ELR (cell line): ENCODE measurements at regions not wholly inside any gene's neighbourhood (a gene's known extent, or its start where the extent isn't known, plus 50 kb on each side); places are given as distances from the start of the nearest gene placed in this dataset.
"Not testable (repeated sequence)": the region's sequence is repeated elsewhere in the genome, so short reads cannot be mapped to it uniquely, and the experiment has no call there.

ENCODE experiments used
- DNase-seq: peaks from one replicate; pipeline ENCODE4 v3.0.0-alpha.2; 2015; ENCODE audit warnings: low read depth

DNA sequence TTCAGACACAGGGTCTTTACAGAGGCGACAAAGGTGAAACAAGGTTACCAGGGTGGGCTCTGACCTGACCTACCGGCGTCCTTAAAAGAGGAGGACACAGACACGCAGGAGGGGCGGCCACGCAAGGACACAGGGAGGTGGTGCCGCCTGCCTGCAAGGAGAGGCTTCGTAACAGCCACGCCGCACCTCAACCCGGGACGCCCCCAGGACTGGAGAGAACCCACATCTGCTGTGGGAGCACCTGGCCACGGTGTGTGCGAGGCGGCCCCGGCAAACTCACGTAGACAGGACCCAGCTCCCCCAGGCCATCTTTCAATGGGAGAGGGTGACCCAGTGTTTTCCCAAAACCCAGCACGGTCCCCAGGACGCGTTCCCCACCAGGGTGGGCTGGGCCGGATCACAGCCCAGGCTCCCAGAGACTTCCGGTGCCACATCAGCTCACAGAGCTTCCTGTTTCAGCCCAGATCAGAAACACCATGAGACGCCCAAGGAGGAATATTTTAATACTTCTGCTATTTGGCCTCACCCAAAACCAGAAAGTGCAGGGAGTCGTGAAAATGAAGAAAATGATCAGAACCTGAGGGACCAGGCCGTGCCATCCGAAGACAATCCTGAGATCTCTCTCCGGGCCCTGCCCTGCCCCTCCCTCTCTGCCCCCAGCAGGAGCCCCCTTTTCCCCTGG, 5417.4 kb upstream of the TPTE start:
- DNase-seq: not testable (repeated sequence)

DNA sequence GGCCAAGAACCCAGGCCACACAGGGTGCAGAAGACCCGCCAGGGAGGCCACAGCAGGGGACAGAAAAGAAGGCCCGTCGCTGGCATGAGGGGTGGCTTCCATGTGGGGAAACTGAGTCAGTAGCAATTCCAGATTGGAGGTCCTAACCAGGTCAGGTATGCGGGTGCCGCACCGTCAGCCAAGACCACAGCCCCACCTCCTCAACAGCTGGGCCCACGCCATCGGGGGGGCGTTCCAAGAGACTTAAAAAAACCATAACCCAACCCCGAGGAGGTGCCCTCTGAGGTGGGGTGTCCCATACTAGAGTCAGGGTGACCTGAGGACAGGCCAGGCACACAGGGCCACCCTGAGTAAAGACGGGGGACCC, 5416.8 kb upstream of the TPTE start:
- DNase-seq: not testable (repeated sequence)

DNA sequence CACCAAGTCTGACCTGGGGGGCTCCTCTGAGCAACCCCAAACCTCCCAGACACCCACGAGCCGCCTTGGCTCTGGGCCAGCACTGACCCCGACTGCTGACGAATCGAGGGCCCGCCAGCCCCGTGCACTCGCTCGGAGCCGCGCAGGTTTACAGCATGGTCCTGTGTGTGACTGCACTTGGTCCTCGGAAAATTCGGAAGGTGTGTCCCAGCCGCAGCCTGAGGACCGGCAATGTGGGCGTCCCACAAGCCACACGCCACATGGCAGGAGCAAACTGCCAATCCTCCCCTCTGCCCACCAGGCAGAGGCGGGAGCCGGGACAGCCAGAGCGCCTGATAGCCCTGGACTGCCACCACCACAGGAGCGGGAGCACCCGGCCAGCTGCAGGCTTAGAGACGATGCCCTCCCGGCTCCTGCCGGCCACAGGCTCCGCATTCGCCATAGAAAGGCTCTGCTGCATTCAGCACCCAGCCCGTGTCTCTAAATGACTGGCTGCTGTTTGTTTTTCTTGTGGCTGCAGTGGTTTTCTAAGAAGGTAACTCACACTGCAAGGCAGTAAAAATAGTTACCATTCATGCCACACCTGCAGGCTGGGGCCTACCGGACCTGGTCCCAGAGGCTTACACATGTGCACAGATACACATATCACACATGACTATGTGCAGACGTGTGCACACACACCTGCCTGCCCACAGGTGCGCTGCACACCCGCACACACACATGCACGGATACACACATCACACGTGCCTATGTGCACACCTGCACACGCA, 5415.3 kb upstream of the TPTE start:
- not testable (repeated sequence) for DNase-seq

DNA sequence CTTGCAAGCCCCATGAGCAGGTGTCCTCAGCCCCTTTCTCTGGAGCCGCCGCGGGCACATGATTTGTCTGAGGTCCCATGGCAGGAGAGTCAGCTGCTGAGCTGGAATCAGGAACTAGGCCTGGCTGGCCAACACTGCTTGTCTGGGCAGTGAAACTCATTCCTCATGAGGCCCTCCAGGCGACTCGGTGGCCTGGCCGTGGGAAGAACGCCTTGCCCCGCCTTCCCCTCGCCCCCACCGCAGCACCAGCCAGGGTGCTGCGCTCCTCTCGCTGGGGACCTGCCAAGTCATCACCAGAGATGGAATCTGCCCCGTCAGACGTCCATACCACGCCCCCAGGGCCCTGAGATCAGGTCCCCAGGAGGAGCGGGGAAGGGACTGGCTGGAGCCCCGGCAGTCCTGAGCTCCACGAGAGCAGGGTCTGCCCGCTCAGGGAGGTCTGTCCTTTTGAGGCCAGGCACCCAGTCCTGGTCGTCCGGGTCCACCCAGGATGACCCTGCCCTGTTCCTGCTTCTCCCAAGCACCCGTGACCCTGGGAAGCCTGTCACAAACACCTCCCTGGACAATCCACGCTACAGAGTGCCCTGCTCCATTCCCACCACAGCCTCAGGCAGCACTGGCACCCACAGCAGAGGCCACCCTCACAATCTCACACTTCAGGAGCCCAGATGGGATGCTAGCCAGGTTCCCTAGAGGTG, 5414.5 kb upstream of the TPTE start:
- not testable (repeated sequence) for DNase-seq

DNA sequence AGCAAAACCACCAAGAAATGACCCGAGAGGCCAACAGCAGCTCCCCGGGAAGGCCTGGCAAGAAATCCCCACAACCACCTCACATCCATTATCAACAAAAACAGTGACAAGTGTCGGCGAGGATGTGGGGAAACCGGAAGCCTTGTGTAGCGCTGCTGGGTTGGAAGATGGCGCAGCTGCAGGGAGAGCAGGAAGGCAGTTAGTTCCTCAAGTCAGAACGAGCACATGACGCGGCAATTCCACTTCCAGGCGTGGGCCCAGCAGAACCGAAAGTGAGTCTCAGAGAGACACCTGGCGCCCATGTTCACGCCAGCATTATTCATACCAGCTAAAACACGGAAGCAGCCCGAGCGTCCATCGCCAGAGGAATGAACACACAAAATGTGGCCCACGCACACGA, 5413.7 kb upstream of the TPTE start:
- not testable (repeated sequence) for DNase-seq

DNA sequence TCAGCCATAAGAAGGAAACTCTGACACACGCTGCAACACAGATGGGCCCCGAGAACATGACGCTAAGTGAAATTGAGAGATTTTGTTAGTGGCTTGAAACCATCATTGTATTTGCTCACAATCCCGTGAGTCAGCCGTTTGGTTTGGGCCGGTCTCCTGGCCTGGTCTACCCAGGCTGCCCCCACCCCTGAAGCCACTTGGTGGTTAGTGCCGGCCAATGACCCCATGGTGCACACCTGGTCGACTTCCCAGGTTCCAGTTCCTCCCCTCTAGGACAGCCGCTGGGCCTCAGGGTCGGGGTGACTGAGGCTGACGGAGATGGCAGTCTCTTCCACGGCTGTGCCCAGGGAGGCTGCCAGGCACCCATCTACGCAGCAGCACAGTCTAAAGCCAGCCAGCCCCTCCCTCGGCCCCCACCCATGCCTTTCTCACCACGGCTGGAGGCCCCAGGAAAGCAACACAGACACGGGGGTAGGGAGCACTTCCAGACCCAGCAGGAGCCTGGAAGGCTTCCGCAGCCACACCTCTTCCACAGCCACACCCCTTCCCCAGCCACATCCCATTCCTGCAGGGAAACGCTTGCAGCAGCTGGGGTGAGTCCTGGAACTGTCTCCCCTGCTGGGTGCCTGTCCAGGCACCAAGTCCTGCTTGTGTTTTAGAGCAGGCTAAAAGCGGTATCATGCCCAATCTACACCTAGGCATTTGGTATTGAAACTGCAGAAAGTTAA, 5413.2 kb upstream of the TPTE start:
- DNase-seq: not testable (repeated sequence)

DNA sequence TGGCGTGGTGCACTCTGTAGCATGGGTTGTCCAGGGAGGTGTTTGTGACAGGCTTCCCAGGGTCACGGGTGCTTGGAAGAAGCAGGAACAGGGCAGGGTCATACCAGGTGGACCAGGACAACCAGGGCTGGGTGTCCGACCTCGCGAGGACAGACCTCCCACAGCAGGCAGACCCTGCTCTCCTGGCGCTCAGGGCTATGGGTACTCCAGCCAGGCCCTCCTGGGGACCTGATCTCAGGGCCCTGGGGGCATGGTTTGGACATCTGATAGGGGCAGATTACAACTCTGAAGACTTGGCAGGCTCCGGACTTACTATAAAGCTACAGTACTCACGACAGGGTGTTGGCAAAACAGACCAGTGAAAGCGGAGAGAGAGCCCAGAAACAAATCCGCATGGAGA, 5410.2 kb upstream of the TPTE start:
- DNase-seq: not testable (repeated sequence)

DNA sequence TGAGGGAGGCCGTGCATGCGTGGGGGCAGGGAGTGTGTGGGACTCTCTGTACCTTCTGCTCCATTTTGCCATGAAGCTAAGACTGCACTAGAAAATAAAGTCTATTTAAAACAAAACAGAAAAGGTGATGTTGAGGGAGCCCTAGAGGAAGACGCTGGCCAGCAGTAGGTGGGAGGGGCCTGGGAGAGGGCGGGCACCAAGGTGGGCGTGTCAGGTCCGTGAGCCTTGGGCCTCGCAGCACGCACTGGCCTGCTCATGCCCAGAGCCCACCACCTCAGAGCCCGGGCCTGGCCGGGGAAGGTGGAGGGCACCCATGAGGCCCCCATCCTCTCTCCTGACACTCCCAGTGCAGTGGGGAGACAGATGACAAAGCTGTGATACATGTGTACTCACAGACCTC, 5408.3 kb upstream of the TPTE start:
- not testable (repeated sequence) for DNase-seq

DNA sequence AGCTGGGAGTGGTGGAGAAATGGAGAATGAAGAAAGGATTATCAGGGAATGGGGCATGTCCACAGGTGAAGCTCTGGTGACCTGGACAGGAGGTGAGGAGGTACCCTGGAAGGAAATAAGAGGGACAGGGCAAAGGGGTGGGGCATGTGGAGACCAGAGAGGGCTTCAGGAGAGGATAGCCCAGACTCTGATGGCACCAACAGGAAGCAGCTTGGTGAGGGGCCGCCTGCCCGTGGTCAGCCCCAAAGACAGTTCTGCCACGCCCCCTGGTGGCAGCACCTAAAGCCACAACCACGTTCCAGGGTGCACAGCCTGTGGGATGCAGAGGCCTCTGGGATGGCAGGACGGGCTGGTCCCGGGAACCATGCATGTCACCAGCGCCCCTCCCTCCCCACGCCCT, 5406.9 kb upstream of the TPTE start:
- not testable (repeated sequence) for DNase-seq

DNA sequence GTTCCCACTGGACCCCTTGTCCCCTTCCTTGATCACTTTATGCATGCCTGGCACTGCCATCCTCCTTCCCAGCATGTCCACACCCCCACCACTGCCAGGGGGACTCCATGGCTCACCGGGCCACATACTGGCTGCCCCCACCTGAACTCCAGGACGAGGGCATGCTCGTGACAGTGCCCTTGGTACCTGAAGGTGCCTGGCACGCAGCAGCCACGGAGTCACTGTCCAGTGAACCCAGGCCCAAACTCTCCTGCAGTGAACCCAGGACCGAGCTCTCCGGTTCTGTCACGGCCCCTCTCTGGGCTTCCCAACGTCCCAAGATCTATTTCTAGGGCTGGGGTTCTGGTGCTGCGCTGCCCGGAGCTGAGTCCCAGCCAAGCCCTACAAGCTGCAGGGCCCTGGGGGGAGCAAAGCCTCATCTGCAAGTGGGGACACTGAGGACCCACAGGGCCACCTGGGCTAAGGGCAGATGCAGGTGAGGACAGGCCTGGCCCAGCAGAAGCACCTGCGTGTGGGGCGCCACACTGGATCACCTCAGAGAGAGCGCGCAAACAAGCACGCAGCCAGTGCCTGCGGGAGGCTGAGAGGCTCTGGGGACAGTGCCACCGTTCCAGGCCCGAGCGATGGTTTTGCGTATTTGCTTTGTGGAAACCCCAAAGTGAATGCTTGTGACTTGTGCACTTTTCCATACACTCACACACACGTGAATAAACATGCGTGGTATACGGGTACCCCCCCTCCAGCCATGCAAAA, 5406.3 kb upstream of the TPTE start:
- DNase-seq: not testable (repeated sequence)

DNA sequence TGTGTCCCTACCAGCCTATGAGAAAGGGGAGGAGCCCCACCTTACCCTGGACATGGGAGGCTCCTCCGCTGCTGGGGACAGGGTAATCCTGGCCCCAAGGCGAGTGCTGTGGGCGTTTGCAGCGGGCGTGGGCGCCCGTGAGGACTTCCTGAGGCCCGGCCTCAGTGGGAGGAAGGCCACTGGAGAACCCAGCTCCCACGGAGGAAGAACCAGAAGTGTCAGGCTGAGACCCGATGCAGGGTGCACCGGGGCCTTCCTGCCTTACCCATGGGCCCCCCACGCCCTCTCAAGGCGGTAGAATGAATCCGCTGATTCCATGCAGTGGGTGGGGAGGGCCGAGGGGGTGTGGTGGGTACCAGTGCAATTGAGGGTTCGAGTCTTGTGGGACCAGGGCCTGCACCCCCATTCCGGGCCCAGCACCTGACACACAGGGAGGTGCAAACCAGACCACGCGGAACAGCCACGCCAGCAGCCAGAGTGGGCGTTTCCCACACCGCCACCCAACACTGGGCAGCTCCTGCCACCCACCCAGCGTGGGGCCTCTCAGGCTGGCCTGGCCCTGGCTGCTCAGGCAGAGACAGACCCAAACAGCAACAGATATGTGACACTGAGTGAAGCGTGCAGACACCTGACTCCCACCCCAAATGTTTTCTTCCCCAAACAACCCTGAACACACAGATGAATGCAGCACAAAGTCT, 5405.6 kb upstream of the TPTE start:
- DNase-seq: not testable (repeated sequence)

DNA sequence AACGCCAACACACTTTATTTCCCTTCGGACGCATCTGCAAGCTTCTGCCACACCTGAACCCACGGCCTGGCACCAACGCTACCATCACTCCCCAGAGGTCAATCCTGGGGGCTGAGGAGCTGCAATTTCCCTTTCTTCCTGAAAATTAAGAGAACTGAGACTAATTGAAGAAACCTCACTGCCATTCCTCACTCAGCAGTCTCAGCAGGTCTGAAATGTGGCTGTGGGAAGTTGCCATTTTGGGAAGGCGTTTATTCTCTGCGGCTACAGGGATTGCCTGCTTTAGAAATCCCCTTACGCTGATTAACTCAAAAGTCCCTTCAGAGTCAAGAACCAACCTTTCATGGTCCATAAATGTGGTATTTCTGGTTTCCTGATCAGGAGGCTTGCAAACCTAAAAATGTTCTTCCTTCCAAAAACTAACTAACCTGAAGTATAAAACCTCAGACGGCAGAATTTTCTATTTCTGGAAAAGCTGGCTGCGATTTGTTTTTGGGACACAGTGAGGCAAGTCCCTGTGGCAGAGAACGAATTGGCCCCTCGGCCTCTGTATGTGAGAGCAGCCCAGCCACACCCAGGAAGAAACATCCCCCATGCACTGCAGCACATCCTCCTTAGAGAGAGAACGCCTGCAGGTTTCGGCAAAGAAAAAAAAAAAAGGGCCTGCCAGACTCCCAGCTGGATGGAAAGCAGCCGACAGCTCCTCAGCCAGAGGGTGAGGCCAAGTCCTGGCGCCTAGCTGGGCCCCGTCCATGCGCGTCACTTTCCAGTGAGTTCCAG, 5404.8 kb upstream of the TPTE start:
- DNase-seq: not testable (repeated sequence)

DNA sequence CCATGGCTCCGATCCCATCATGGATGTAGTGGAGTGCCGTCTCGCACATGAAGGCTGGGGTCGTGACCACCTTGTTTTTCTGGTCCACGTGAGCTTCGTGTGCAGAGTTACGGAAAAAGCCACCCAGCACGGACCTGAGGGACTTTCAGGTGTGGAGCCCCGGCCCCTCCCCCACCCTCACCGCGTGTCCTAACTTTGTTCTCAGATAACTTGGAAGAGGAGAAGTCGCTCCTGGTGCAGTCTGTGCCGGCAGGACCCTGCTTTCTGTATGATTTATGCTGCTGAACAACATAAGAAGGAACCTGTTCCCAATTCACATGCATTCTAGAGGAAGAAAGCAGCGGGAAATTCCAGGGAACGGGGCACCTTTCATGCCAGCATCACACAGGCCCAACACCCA, 5404.2 kb upstream of the TPTE start:
- DNase-seq: not testable (repeated sequence)

DNA sequence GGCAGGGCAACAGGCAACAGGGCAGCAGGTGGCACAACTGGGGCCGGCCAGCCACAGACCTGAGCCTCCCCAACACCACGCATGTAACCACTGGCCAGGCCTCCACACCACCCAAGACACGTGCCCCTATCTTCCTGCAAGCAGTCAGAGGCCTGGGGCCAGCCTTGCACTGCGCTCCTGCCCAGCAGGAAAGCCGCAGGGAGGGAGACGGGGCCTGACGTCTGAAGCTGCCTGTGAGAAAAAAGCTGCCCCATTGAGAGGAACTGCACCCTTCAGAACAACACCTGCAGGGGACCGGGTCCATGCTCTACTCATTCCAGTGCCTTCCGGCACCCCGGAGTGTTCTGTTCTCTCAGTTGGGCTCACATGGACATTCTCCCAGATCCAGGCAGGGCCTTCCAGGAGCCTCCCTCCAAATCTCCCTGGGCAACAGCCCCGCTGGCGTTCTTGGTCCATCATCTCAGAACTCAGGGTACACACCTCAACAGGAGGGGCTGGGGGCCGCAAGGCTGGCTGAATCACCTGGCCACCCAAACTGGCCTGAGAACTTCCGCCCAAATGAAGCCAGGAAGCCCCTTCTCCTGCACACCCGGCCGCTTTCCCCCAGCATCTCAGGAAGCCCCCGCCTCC, 5403.6 kb upstream of the TPTE start:
- DNase-seq: not testable (repeated sequence)

DNA sequence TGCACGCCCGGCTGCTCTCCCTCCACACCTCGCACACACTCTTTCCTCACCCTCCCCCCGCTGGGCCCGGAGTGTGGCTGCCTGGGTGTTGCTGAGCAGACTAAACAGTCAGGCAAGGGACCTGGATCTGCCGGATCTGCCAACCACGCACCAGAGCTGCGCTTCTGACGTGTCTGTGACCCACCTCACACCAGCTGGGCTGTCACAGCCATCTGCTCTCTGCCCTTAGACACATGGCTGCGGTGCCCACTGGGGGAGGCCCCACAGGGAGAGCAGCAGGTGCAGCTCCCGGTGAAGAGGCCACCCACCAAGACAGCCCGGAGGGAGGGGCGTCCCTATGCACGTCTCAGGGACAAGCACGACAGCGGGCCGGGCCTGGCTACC, 5403.1 kb upstream of the TPTE start:
- not testable (repeated sequence) for DNase-seq

DNA sequence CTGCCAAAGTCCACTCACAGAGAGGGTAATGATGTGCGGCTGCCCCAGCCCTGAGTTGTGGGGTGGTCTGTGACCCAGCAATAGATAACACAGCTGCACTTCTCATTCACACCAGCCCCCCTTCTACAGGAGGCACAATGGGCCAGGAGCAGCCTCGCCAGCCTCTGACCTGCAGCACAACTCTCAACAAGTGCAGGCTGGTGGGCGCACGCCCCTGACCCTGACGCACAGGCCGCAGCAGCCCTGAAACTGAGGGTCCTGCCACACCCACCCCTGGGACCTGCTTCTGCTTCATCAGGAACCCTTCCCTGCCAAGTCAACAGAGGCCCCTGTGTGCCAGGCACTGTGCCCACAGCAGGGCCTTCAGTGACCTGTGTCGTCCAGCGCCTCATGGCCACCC, 5402.2 kb upstream of the TPTE start:
- DNase-seq: not testable (repeated sequence)

DNA sequence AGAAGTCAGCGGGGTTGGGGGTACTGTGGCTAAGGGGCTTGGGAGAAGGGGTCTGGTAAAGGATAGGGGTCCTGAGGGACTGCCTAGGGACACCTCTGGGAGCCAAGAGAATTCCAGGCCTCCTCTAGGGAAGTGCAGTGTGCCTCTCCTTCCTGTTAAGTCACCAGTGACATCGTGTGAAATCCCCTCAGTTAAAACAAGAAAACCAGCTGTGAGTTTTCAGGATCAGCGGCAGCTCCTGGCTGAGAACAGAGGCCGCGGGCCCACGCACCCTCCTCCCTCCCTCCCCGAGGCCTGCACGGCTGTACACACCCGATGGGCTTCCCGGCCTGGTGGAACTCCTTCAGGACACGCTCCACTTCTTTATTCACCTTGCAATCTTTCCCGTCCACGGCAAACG, 5400.0 kb upstream of the TPTE start:
- DNase-seq: not testable (repeated sequence)

DNA sequence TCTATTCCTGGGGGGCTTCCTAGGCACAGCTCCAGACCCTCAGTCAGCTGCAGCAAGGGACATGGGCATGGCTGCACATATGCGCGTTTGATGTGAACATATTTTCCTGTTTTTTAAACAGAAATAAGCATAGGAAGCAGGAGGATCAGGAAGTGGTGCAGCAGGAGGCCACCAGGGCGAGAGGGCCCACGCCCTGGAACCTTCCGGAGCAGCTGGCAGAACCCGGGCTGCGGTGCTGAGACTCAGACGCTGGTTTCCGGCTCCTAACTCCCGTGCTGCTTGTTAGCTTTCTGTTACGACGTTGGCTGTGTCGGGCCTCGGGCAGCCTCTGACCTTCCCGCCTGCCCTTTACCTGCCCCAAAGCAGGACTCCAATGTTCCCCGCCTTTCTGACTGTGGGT, 5399.5 kb upstream of the TPTE start:
- not testable (repeated sequence) for DNase-seq

DNA sequence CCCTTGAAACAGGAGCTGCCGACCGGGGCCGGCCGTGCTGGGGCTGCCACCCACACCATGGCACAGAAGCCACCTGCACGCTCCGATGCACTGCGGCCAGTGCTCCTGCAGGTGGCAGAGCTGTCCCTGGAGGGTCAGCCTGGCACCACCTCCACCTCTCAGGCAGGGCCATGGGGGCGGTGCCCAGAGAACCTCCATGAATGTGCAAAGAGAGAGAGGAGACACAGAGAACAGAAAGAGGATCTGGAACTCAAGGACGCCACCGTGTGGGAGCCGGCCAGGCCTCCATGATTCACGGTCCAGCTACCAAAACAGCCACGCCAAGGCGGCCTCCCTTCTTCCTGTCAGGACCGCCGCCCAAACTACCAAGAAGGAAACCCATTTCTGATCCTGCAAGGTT, 5397.7 kb upstream of the TPTE start:
- DNase-seq: not testable (repeated sequence)

DNA sequence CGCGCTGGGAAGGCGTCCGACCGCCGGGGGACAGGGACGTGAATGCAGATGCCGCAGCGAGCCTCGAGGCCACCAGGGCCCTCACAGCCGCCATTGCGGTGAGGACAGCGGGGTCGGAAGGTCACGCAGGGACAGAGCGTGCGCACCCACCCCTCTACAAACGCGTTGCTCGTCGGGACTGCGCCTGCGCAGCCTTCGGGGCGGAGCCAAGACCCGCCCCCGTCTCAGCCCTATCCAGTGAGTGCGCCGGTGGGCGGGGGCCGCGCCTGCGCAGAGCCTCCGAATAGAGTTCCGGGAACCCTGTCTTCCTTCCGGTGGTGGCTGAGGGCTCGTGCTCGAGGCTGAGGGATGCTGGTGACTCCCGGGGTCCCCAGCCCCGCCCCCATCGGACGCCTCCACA, 5393.1 kb upstream of the TPTE start:
- DNase-seq: peak; percentile 47
